WERI-Rb-1 (cell line): ENCODE measurements at regions not wholly inside any gene's neighbourhood (a gene's known extent, or its start where the extent isn't known, plus 50 kb on each side); places are given as distances from the start of the nearest gene placed in this dataset.

Experiments used
- DNase-seq: peaks from one replicate; pipeline ENCODE4 v3.0.0-alpha.2; 2020
- H3K27ac ChIP-seq: fragments of 250-450 bp; sonication (Bioruptor Pico); 2 replicates; pipeline ENCODE4 v1.5.1; 2020; ENCODE audit warnings: mild to moderate bottlenecking, moderate library complexity
- H3K27me3 ChIP-seq: fragments of 250-450 bp; sonication (Bioruptor Pico); 2 replicates; pipeline ENCODE4 v1.5.1; 2021; ENCODE audit warnings: mild to moderate bottlenecking, low read depth, moderate library complexity; ENCODE audit not compliant: insufficient read depth, severe bottlenecking
- H3K36me3 ChIP-seq: fragments of 250-450 bp; sonication (Bioruptor Pico); 2 replicates; pipeline ENCODE4 v1.5.1; 2020; ENCODE audit warnings: mild to moderate bottlenecking, moderate library complexity
- H3K4me3 ChIP-seq: 2 replicates; pipeline ENCODE4 v1.5.1; 2011; ENCODE audit warnings: low read depth, mild to moderate bottlenecking, control low read depth, low read length
- H3K9me3 ChIP-seq: fragments of 250-450 bp; sonication (Bioruptor Pico); 2 replicates; pipeline ENCODE4 v1.5.1; 2021; ENCODE audit warnings: mild to moderate bottlenecking, moderate library complexity; ENCODE audit not compliant: severe bottlenecking
- CTCF ChIP-seq: IDR thresholded peaks from 2 replicates; pipeline ENCODE4 v1.5.1; 2011; ENCODE audit warnings: low read depth, mild to moderate bottlenecking, control low read depth, inconsistent platforms, low read length

- no peak for TF ChIP-seq CTCF
- DNase-seq = no peak
- Histone ChIP-seq H3K27me3 (no peaks in the 10 kb centered on the region), H3K9me3 (no peaks in the 10 kb centered on the region), H3K27ac (no peak overlapping the region), H3K4me3 (no peak overlapping the region), H3K36me3 (no peaks in the 10 kb centered on the region)
These were observed 68.1 kb upstream of the ABI3BP start for GRCh38 chr3:101061312-101061711.

DNA sequence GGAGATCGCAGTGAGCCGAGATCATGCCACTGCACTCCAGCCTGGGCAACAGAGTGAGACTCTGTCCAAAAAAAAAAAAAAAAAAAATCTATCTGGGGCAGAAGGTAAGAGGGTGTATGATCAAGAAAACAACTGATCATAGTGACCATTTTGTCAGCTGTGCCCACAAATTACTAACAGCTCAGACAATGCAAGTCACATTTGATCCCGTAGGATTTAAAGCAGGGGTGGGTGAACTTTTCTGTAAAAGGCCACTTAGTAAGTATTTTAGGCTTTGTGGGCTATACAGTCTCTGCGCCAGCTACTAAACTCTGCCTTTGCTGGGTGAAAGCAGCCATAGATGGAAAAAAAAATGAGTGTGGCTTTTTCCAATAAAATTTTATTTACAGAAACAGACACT is 57.6 kb upstream of the ABI3BP start:
- no peak for TF ChIP-seq CTCF
- no peaks in the 10 kb centered on the region for H3K9me3 ChIP-seq
- DNase-seq = no peak
- H3K4me3 ChIP-seq = no peak overlapping the region
- no peak overlapping the region for H3K27ac ChIP-seq
- no peaks in the 10 kb centered on the region for H3K27me3 ChIP-seq
- no peaks in the 10 kb centered on the region for H3K36me3 ChIP-seq

DNA sequence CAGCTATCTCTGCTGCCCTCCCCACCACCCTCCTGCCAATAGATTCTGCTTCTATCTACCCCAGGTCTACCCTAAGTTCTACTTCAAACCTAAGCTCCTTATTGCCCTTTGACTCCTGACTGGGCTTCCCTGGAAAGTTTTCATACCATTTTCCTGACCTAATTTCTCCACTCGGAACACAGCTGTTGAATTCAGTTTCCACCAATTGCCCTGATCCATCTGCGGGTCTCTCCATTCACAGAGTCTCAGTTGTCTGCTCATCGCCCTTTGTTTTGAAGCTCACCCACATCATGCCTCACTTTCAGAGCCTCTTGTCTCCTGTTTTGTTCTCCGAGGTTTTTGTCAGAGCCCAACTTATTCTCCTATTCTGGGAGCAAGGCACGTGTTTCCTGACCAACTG is 56.8 kb upstream of the ABI3BP start:
- H3K4me3 ChIP-seq = no peak overlapping the region
- no peaks in the 10 kb centered on the region for H3K9me3 ChIP-seq
- H3K36me3 ChIP-seq = no peaks in the 10 kb centered on the region
- TF ChIP-seq CTCF = no peak
- H3K27ac ChIP-seq = no peak overlapping the region
- no peaks in the 10 kb centered on the region for H3K27me3 ChIP-seq
- no peak for DNase-seq

- no peaks in the 10 kb centered on the region for H3K36me3 ChIP-seq
- TF ChIP-seq CTCF = no peak
- no peaks in the 10 kb centered on the region for H3K27me3 ChIP-seq
- no peaks in the 10 kb centered on the region for H3K9me3 ChIP-seq
- no peak for DNase-seq
- no peak overlapping the region for H3K4me3 ChIP-seq
- H3K27ac ChIP-seq = no peak overlapping the region
These were observed 56.3 kb upstream of the ABI3BP start for GRCh38 chr3:101049532-101049931.

- Histone ChIP-seq H3K27me3 (no peaks in the 10 kb centered on the region), H3K9me3 (no peaks in the 10 kb centered on the region)
These were observed 50.5 kb upstream of the ABI3BP start for GRCh38 chr3:101043687-101044078.

More at GRCh38 chr3:101043687-101044078, 50.5 kb upstream of the ABI3BP start:
- H3K4me3 ChIP-seq = no peak overlapping the region
- H3K36me3 ChIP-seq = no peaks in the 10 kb centered on the region
- no peak for TF ChIP-seq CTCF
- no peak overlapping the region for H3K27ac ChIP-seq
- no peak for DNase-seq
